ENCODE measurements at regions not wholly inside any gene's neighbourhood (a gene's known extent, or its start where the extent isn't known, plus 50 kb on each side); places are given as distances from the start of the nearest gene placed in this dataset.

- TF ChIP-seq, protein P1, sequence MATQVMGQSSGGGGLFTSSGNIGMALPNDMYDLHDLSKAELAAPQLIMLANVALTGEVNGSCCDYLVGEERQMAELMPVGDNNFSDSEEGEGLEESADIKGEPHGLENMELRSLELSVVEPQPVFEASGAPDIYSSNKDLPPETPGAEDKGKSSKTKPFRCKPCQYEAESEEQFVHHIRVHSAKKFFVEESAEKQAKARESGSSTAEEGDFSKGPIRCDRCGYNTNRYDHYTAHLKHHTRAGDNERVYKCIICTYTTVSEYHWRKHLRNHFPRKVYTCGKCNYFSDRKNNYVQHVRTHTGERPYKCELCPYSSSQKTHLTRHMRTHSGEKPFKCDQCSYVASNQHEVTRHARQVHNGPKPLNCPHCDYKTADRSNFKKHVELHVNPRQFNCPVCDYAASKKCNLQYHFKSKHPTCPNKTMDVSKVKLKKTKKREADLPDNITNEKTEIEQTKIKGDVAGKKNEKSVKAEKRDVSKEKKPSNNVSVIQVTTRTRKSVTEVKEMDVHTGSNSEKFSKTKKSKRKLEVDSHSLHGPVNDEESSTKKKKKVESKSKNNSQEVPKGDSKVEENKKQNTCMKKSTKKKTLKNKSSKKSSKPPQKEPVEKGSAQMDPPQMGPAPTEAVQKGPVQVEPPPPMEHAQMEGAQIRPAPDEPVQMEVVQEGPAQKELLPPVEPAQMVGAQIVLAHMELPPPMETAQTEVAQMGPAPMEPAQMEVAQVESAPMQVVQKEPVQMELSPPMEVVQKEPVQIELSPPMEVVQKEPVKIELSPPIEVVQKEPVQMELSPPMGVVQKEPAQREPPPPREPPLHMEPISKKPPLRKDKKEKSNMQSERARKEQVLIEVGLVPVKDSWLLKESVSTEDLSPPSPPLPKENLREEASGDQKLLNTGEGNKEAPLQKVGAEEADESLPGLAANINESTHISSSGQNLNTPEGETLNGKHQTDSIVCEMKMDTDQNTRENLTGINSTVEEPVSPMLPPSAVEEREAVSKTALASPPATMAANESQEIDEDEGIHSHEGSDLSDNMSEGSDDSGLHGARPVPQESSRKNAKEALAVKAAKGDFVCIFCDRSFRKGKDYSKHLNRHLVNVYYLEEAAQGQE (IDR thresholded peaks at IDR 0.05; ENCODE audit: low read depth), result no peak
- TF ChIP-seq TAF1 (IDR thresholded peaks at IDR 0.05; ENCODE audit: low read depth) (no peak), EP300 (IDR thresholded peaks at IDR 0.05; ENCODE audit: borderline replicate concordance) (no peak), RAD21 (IDR thresholded peaks at IDR 0.05; ENCODE audit: low read depth) (no peak), YY1 (IDR thresholded peaks at IDR 0.05; ENCODE audit: low read depth) (no peak), CEBPB (IDR thresholded peaks at IDR 0.05) (no peak), TCF12 (IDR thresholded peaks at IDR 0.05; ENCODE audit: low read depth) (no peak), USF1 (IDR thresholded peaks at IDR 0.05) (no peak), FOXM1 (IDR thresholded peaks at IDR 0.05; ENCODE audit: borderline replicate concordance, low read depth) (no peak), CREB1 (IDR thresholded peaks at IDR 0.05; ENCODE audit: low read depth) (no peak), NFIC (IDR thresholded peaks at IDR 0.05) (no peak), MAX (IDR thresholded peaks at IDR 0.05) (no peak)
Observed at GRCh38 chr11:129705933-129706332, 109.7 kb upstream of the TMEM45B start.

Measured in Ishikawa (cell line).